Osteoblast (primary cell): ENCODE measurements at regions not wholly inside any gene's neighbourhood (a gene's known extent, or its start where the extent isn't known, plus 50 kb on each side); places are given as distances from the start of the nearest gene placed in this dataset. TPM values are rescaled to one million over a fixed set of nuclear protein-coding genes. Genes with fewer than 3 reads are reported as not detected.
"Not testable (repeated sequence)": the region's sequence is repeated elsewhere in the genome, so short reads cannot be mapped to it uniquely, and the experiment has no call there.

Experiments used
- DNase-seq: peaks from one replicate; pipeline ENCODE4 v3.0.0; 2011; ENCODE audit warnings: low spot score, mixed read lengths; ENCODE audit not compliant: insufficient read length; ENCODE audit errors: missing footprints
- H2AFZ ChIP-seq: 2 replicates; pipeline ENCODE4 v1.6.0; 2011; ENCODE audit warnings: mild to moderate bottlenecking, low read length
- H3K27ac ChIP-seq: 2 replicates; pipeline ENCODE4 v1.5.1; 2011; ENCODE audit warnings: mild to moderate bottlenecking, low read depth, low read length, moderate library complexity
- H3K27me3 ChIP-seq: 2 replicates; pipeline ENCODE4 v1.6.0; 2012; ENCODE audit warnings: mild to moderate bottlenecking, control low read depth, inconsistent platforms, low read length, moderate library complexity; ENCODE audit not compliant: insufficient read depth
- H3K36me3 ChIP-seq: 2 replicates; pipeline ENCODE4 v1.5.1; 2011; ENCODE audit warnings: mild to moderate bottlenecking, low read length, control low read depth, moderate library complexity; ENCODE audit not compliant: insufficient read depth
- H3K4me1 ChIP-seq: 2 replicates; pipeline ENCODE4 v1.5.1; 2011; ENCODE audit warnings: mild to moderate bottlenecking, low read length, control low read depth, moderate library complexity; ENCODE audit not compliant: insufficient read depth
- H3K4me2 ChIP-seq: 2 replicates; pipeline ENCODE4 v1.6.0; 2011; ENCODE audit warnings: mild to moderate bottlenecking, low read length; ENCODE audit not compliant: insufficient read depth
- H3K4me3 ChIP-seq: fragments of 200-600 bp; sonication (generic); 3 replicates; pipeline ENCODE4 v1.5.1; 2012; ENCODE audit warnings: mild to moderate bottlenecking, low read length, inconsistent platforms; ENCODE audit not compliant: insufficient read depth
- H3K79me2 ChIP-seq: 2 replicates; pipeline ENCODE4 v1.6.0; 2012; ENCODE audit warnings: mild to moderate bottlenecking, low read length, control low read depth, inconsistent platforms; ENCODE audit not compliant: insufficient read depth
- H3K9me3 ChIP-seq: 2 replicates; pipeline ENCODE4 v1.5.1; 2011; ENCODE audit warnings: low read depth, low read length, control low read depth
- H4K20me1 ChIP-seq: 2 replicates; pipeline ENCODE4 v1.6.0; 2012; ENCODE audit warnings: mild to moderate bottlenecking, low read length, control low read depth; ENCODE audit not compliant: insufficient read depth
- small RNA-seq: library from RNA; depleted of rRNA; stranded (forward); fragments of <200 nt; gene quantifications from one replicate; pipeline ENCODE3, GENCODE V24; 2012

GRCh38 chr21:10022745-10023144 lies 498.6 kb upstream of the TPTE start:
- not testable (repeated sequence) for H3K9me3 ChIP-seq, H3K36me3 ChIP-seq, H3K27me3 ChIP-seq, H3K27ac ChIP-seq, H3K4me1 ChIP-seq, DNase-seq, H2AFZ ChIP-seq, H4K20me1 ChIP-seq, H3K79me2 ChIP-seq, H3K4me3 ChIP-seq, H3K4me2 ChIP-seq

Small RNAs in the stretch of these regions (small RNA-seq; reads per million reads assigned to genes)
- gene AC018692.3 (not detected), gene RF00003 (7.4 reads per million, percentile 90 among the genes with 10 or more reads in this experiment), gene RF00156 (not detected), gene RN7SL52P (not detected)
